Upper lobe of left lung (tissue), 4 donors: ENCODE measurements at regions not wholly inside any gene's neighbourhood (a gene's known extent, or its start where the extent isn't known, plus 50 kb on each side); places are given as distances from the start of the nearest gene placed in this dataset.

Source experiments
- POLR2A ChIP-seq, 4 donors: fragments of 450-650 bp; IDR thresholded peaks; one replicate each; pipeline ENCODE4 v1.5.1; 2016 to 2017; ENCODE audit warnings: antibody characterized with exemption in 4 of 4, mild to moderate bottlenecking in 2 of 4
- TF ChIP-seq, protein P1 (sequence below), 6 experiments: fragments of 450-650 bp in 4 of 6; fragments of 200-600 bp in 2 of 6; sonication (generic) in 2 of 6; IDR thresholded peaks; one replicate each; pipeline ENCODE4 v1.5.1; 2016 to 2019; ENCODE audit warnings: antibody characterized with exemption in 6 of 6

DNA sequence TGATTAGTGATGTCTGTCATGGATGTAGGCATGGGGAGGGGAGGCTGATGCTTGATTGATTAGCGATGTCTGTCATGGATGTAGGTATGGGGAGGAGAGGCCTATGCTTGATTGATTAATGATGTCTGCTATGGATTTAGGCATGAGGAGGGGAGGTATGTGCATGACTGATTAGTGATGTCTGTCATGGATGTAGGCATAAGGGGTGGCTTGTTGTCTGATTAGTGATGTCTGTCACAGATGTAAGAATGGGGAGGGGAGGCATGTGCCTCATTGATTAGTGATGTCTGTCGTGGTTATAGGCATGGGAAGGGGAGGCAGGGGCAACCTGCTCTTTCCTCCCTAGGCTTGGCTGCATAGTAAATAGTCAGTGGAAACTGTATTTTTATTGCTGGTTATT lies 409.4 kb downstream of the HAPSTR1 start:
- TF ChIP-seq, protein P1, sequence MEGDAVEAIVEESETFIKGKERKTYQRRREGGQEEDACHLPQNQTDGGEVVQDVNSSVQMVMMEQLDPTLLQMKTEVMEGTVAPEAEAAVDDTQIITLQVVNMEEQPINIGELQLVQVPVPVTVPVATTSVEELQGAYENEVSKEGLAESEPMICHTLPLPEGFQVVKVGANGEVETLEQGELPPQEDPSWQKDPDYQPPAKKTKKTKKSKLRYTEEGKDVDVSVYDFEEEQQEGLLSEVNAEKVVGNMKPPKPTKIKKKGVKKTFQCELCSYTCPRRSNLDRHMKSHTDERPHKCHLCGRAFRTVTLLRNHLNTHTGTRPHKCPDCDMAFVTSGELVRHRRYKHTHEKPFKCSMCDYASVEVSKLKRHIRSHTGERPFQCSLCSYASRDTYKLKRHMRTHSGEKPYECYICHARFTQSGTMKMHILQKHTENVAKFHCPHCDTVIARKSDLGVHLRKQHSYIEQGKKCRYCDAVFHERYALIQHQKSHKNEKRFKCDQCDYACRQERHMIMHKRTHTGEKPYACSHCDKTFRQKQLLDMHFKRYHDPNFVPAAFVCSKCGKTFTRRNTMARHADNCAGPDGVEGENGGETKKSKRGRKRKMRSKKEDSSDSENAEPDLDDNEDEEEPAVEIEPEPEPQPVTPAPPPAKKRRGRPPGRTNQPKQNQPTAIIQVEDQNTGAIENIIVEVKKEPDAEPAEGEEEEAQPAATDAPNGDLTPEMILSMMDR (IDR thresholded peaks at IDR 0.05): no peak
- TF ChIP-seq POLR2A (IDR thresholded peaks at IDR 0.05): no peak
